T47D (cell line): ENCODE measurements at regions not wholly inside any gene's neighbourhood (a gene's known extent, or its start where the extent isn't known, plus 50 kb on each side); places are given as distances from the start of the nearest gene placed in this dataset.

Experiments
- DNase-seq, 2 experiments: peaks; one replicate each; pipeline versions ENCODE4 v3.0.0 to v3.0.0-alpha.2; 2011 to 2012; ENCODE audit warnings: low read depth in 1 of 2, low spot score in 1 of 2
- JUND ChIP-seq: IDR thresholded peaks from 2 replicates; pipeline ENCODE4 v1.6.1; 2012; ENCODE audit warnings: low read depth
- in situ Hi-C: cut with HindIII; loops from 2 replicates; pipeline ENCODE4 v1.10.0; 2016; ENCODE audit warnings: low sequenced_read_pairs, low pct_unique_long_range_greater_than_20kb

DNA sequence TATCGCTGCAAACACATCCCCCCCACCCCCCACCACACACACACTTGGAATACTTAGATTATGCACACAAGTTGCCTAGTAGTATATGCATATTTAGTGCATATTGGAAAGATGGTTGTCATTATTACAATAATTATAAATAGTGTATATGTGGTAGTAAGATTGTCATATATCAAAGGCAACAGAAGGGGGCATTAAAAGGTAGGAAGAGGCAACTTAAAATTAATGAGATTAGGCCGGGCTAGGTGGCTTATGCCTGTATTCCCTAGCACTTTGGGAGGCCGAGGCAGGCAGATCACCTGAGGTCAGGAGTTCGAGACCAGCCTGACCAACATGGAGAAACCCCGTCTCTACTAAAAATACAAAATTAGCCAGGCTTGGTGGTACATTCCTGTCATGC lies 52.1 kb downstream of the GSC start:
- peak in 1 of 2 experiments; percentile 51 for DNase-seq
- in situ Hi-C loops, result no loop called here
- no peak for TF ChIP-seq JUND

DNA sequence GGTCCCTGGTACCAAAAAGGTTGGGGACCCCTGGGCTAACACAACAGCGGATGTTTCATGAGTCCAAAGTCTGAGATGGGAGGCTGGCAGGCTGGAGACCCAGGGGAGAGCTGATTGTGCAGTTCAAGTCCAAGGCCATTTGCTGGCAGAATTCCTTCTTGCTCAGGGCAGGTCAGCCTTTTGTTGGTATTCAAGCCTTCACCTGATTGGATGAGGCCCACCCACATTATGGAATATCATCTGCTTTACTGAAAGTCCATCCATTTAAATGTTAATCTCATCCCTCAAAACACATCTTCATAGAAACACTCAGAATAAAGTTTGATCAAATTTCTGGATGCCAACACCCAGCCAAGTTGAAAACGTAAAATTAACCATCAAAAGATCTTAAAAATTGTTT lies 52.9 kb downstream of the GSC start:
- in situ Hi-C loops, result no loop called here
- DNase-seq, result no peak
- no peak for TF ChIP-seq JUND

DNA sequence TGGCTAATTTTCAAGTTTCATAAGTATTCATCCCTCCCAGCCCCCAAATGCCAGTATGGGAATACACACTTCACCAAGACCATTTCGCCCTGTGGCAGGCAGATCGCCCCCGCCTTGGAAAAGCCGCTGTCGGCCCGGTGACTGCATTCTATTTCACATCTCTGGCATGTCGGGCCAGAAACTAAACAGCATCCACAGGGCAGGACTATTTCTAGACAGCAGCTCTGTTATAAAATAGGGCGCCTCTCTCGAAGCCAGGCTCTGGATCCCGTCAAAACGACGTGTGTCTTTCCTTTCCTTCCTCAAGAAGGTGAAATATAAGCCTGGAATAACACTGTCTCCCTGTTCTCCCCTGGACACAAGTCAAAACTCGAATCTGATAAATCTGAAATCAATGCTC lies 56.8 kb downstream of the GSC start:
- in situ Hi-C loops, result no loop called here
- no peak for DNase-seq
- no peak for TF ChIP-seq JUND

DNA sequence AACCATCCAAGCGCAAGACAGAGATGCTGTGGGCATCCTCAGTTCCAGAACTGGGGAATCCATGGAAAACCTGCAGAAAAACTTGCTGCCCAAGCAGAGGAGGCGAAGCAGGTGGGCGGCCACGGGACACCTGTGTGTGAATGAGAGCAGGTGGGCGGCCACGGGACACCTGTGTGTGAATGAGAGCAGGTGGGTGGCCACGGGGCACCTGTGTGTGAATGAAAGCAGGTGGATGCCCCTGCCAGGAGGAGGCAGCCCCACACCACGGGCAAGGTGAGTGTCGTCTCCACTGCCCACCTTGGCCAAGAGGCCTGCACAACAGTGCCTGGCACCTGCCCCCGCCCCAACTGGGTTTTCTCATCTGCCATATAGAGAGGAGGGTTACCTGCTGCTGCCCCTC lies 59.2 kb downstream of the GSC start:
- DNase-seq, result no peak
- in situ Hi-C loops, result no loop called here
- no peak for TF ChIP-seq JUND

DNA sequence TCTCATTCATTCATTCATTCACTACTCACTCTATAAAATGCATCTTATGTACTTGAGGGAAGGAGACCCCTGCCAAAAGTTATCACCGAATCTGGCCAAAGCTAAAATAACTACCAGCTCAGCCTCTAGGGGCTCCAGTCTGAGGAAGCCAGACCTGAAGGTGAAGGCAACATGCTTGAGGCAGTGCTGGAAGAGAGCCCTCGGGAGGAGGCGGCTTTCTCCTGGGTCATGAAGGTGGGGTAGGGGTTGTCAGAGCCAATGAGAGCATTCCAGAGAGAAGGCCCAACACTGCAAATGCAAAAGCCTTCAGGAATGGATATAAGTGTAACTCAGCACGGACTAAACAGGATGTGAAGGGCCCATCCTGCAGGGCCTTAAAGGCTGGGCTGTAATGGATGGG lies 62.4 kb downstream of the GSC start:
- peak in 1 of 2 experiments; percentile 19 for DNase-seq
- no peak for TF ChIP-seq JUND
- in situ Hi-C loops, result no loop called here

DNA sequence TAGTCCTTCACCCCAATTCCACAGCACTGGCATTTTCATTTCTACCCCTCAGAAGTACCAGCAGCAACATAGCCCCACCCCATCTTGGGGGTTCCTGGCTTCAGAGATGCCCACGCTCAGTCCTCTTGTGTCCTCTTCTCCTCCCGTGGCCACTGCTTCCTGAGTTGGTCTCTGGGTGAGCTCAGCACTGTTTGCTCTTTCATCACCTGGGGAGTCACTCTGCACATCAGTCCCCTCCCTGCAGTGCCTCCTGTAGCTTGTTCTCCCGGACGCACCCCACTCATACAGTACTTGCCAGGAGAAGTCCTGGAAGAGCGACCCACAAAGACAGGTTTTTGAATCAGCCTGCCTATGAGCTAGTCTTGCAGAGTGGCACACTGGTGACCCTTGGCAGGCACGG lies 63.8 kb downstream of the GSC start:
- in situ Hi-C loops, result no loop called here
- no peak for TF ChIP-seq JUND
- DNase-seq, result no peak

DNA sequence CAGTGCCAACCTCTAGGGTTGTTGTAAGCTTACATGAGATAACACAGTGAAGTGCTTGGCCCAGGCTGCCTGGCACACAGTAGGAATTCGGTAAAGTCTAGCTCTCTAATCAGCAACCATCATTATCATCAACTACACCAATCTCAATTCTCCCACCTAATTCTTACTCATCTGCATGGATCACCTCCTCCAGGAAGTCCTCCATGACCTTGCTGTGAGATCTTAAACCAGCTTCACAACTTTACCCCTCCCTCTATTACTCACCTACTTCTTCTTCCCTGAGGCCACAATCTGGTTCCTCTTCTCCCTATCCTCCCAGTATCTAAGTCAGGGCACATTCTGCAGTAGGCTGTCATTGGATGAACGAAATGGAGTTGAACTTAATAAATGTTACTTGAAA lies 67.3 kb downstream of the GSC start:
- in situ Hi-C loops, result no loop called here
- no peak for TF ChIP-seq JUND
- DNase-seq, result no peak

DNA sequence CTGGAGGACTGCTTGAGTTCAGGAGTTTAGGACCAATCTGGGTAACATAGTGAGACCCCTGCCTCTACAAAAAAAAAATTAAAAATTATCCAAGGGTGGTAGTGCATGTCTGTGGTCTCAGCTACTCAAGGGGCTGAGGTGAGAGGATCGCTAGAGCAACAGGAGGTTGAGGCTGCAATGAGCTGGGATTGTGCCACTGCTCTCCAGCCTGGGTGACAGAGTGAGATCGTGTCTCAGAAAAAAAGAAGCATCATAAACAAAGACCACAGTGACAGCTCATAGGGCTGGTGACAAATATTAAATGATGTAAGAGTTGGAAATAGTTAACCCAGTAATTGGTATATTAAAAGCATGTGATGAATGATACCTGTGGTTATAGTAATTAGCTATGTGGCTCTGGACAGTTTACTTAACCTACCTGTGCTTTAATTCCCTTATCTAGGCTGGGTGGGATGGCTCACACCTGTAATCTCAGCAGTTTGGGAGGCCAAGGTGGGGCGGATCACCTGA lies 68.0 kb downstream of the GSC start:
- DNase-seq, result no peak
- in situ Hi-C loops, result no loop called here
- TF ChIP-seq JUND, result no peak

DNA sequence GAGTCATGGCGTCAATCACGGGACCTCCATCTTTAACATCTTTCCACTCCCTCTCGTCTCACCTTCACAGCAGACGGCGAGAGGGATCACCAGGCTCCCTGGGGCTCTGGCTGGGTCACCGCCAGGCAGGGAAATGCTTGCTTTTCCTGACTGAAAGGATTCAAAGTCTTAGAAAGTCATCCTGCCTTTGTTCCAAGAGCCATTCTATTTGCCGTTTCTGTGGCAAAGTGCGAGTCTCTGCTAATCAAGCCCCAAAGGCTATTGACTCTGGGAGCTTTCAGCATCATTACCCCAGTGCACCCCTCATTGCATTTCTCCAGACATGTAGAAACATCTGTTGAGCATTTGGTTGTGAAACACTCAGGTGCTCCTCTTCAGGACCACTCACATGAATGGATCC lies 69.6 kb downstream of the GSC start:
- no peak for DNase-seq
- TF ChIP-seq JUND, result no peak
- in situ Hi-C loops, result no loop called here

DNA sequence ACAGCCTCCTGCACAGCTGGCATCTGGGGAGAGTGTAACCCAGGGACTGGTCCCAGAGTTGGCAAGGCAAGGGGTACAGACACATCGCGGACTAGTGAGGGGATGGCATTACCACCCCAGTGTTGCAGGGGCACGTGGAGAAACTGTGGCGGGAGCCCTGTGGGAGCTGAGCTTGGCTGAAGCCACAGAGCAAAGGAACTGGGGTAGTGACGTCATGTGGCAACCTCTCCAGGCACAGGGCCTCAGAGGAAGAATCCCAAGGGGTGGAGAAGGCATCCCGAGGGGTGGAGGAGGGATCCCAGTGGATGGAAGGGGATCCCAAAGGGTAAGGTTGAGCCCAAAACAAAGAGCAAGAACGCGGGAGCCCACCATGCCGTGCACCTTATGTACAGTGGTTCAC lies 70.1 kb downstream of the GSC start:
- DNase-seq, result no peak
- TF ChIP-seq JUND, result no peak
- in situ Hi-C loops, result no loop called here

DNA sequence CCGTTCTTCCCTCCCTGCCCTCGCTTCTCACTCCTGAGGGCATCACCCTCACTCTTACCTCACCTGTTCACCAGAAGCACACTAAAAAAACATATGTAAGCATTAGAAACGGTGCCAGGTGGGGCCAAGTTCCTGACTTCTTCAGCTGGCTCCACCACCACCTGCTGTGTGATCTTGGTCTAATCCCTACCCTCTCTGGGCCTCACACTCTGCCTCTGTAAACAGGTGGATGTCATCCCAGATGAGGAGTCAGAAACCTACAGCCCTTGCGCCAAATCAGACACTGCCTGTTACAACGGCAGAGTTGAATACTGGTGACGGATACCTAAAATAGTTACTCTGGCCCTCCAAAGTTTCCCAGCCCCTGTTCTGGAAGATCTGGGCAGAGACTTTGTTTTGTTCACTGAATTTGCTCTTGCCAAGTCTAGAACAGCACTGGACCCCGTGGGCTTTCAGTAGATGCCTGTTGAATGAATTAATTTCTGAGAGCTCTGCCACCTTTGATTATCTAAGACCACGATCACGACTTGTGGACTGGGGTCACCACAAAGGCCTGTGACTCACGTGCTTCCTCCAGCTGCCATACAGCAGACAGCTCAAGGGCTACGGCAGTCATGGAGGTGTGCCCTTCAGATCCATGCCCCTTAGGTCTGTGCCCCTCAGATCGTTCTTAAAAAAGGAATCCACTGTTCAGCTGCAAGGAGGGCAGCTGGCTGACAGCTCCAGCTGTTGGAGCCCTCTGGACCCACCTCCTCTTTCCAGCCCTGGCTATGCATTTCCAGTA lies 71.9 kb downstream of the GSC start:
- TF ChIP-seq JUND, result no peak
- DNase-seq, result no peak
- in situ Hi-C loops, result no loop called here

DNA sequence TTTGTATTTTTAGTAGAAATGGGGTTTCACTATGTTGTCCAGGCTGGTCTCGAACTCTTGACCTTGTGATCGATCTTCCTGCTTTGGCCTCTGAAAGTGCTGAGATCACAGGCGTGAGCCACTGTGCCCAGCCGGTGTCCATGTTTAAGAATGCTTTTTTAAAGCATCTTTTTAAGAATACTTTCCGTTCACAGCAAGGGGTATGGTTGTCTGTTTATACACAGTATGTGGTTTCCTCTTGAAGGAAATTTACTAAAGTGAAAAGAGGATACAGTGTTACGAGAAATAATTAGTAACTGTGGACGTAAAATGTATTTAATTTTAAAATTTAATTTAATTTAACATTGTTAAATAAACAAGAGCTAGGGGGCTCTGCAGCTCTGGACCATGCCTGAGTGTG lies 73.4 kb downstream of the GSC start:
- TF ChIP-seq JUND, result no peak
- DNase-seq, result no peak
- in situ Hi-C loops, result no loop called here

DNA sequence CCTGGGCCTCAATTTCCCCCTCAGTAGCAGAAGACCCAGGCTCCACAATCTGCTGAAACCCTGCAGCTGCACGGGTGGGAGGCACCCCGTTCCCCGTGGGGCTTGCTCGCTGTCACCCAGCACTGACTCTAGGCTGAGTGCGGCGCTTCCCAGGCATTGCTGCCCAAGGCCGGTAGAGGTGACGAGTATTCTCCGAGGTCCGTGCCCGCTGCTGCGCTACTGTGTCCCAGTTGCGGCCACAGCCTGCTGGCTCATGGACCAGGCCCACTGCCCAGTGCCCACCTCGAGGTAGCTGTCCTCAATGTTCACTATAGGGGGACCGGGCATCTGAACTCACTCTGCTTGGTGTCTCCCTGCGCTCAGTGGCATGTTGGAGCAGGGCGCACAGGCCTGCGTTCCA lies 74.7 kb downstream of the GSC start:
- in situ Hi-C loops, result no loop called here
- no peak for DNase-seq
- TF ChIP-seq JUND, result no peak

DNA sequence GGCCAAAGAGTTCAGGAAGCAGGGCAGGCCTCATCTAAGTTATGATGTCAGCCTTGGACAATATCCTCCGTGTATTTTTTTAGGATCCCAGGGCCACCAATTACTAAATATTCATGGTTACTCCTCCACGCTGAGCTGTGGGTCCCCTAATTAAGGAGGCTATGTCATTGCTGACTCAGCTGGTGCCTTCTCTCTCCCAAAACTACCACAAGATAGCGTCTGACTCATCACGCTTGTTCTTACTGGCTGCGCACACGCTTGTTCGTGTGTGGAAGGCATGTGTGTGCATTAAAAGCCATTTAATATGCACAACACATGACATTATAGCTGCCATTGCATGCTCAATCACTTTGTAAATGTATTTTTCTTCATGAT lies 78.3 kb downstream of the GSC start:
- no peak for DNase-seq
- no peak for TF ChIP-seq JUND
- in situ Hi-C loops, result no loop called here
